B cell (primary cell): ENCODE measurements at regions not wholly inside any gene's neighbourhood (a gene's known extent, or its start where the extent isn't known, plus 50 kb on each side); places are given as distances from the start of the nearest gene placed in this dataset.

ENCODE experiments used
- ATAC-seq: fragments of 200-7000 bp; cut with Tn5 transposase; one replicate; pipeline ENCODE4 v1.10.0; 2021; ENCODE audit warnings: low read depth, mild to moderate bottlenecking, moderate number of reproducible peaks, moderate library complexity
- CTCF ChIA-PET: fragments of 350-600 bp; sonication (Branson Sonifier 250); formaldehyde crosslinking; loops from one replicate; lab custom pipeline; 2021; ENCODE audit warnings: antibody characterized with exemption, inconsistent platforms; lab: Charles Lee
- POLR2A ChIA-PET: fragments of 350-600 bp; sonication (Branson Sonifier 250); formaldehyde crosslinking; loops from one replicate; lab custom pipeline; 2021; ENCODE audit warnings: antibody characterized with exemption; lab: Charles Lee
- DNase-seq: peaks from one replicate; pipeline ENCODE4 v3.0.0; 2013
- H2AFZ ChIP-seq: 2 replicates; pipeline ENCODE4 v1.6.1; 2012; ENCODE audit warnings: mild to moderate bottlenecking, low read depth, low read length; ENCODE audit not compliant: insufficient read depth, poor library complexity, severe bottlenecking
- H3K27ac ChIP-seq, 2 donors: 1 replicate in 1 of 2; 2 replicates in 1 of 2; pipeline ENCODE4 v1.5.1; 2012 to 2013; ENCODE audit warnings: low read length in 2 of 2, mild to moderate bottlenecking in 2 of 2, moderate library complexity in 1 of 2
- H3K27me3 ChIP-seq, 4 experiments: fragments of 200-600 bp in 1 of 4; sonication (generic) in 1 of 4; replicated peaks in 1 of 4; 1 replicate in 2 of 4; 2 replicates in 2 of 4; pipeline versions ENCODE4 v1.6.1 to v1.7.0; 2013 to 2016; ENCODE audit warnings: low read length in 3 of 4, mild to moderate bottlenecking in 2 of 4, mixed read lengths in 1 of 4, moderate library complexity in 1 of 4; ENCODE audit not compliant: insufficient read depth in 4 of 4, control insufficient read depth in 3 of 4; ENCODE audit errors: control extremely low read depth in 1 of 4
- H3K36me3 ChIP-seq, 2 experiments: replicated peaks in 1 of 2; 1 replicate in 1 of 2; 2 replicates in 1 of 2; pipeline versions ENCODE4 v1.6.1 to v1.7.1; 2013; ENCODE audit warnings: low read length in 1 of 2; ENCODE audit not compliant: insufficient read depth in 2 of 2, control insufficient read depth in 1 of 2; ENCODE audit errors: control extremely low read depth in 1 of 2, extremely low read depth in 1 of 2
- H3K4me1 ChIP-seq, 2 donors: fragments of 200-600 bp in 1 of 2; sonication (generic) in 1 of 2; 1 replicate in 1 of 2; 2 replicates in 1 of 2; pipeline versions ENCODE4 v1.5.1 to v1.6.1; 2013 to 2017; ENCODE audit warnings: low read length in 2 of 2; ENCODE audit not compliant: control insufficient read depth in 2 of 2, insufficient read depth in 2 of 2
- H3K4me2 ChIP-seq: replicated peaks from 2 replicates; pipeline ENCODE3; 2012; ENCODE audit warnings: mild to moderate bottlenecking, low read depth, low read length; ENCODE audit not compliant: poor library complexity, severe bottlenecking
- H3K4me3 ChIP-seq, 5 experiments: fragments of 200-600 bp in 1 of 5; sonication (generic) in 1 of 5; 1 replicate in 3 of 5; 2 replicates in 2 of 5; pipeline versions ENCODE4 v1.5.1 to v1.7.0; 2011 to 2016; ENCODE audit warnings: low read length in 4 of 5, mild to moderate bottlenecking in 4 of 5, low read depth in 2 of 5, control low read depth in 1 of 5, moderate library complexity in 1 of 5; ENCODE audit not compliant: insufficient read depth in 1 of 5; ENCODE audit errors: control extremely low read depth in 1 of 5, extremely low read depth in 1 of 5
- H3K79me2 ChIP-seq: fragments of 200-600 bp; sonication (generic); one replicate; pipeline ENCODE4 v1.6.0; 2016; ENCODE audit warnings: low read length; ENCODE audit not compliant: control insufficient read depth, insufficient read depth
- H3K9ac ChIP-seq: fragments of 200-600 bp; sonication (generic); 2 replicates; pipeline ENCODE4 v1.6.1; 2017; ENCODE audit warnings: mild to moderate bottlenecking, low read length, moderate library complexity
- H3K9me3 ChIP-seq, 3 donors: one replicate each; pipeline versions ENCODE4 v1.6.1 to v1.7.1; 2013; ENCODE audit warnings: low read length in 2 of 3; ENCODE audit not compliant: control insufficient read depth in 2 of 3, insufficient read depth in 1 of 3; ENCODE audit errors: control extremely low read depth in 1 of 3
- H4K20me1 ChIP-seq: 2 replicates; pipeline ENCODE4 v1.6.0; 2012; ENCODE audit warnings: mild to moderate bottlenecking, low read length; ENCODE audit not compliant: insufficient read depth, control insufficient read depth, poor library complexity, severe bottlenecking
- H3K27ac Mint-ChIP-seq: one replicate; pipeline ENCODE4 v1.8.0; 2021; ENCODE audit warnings: mixed read lengths
- H3K27me3 Mint-ChIP-seq: one replicate; pipeline ENCODE4 v1.8.0; 2021; ENCODE audit warnings: mixed read lengths
- H3K4me1 Mint-ChIP-seq: one replicate; pipeline ENCODE4 v1.8.0; 2021; ENCODE audit warnings: mixed read lengths
- H3K4me3 Mint-ChIP-seq: one replicate; pipeline ENCODE4 v1.8.0; 2021; ENCODE audit warnings: mixed read lengths
- H3K9me3 Mint-ChIP-seq: one replicate; pipeline ENCODE4 v1.8.0; 2022; ENCODE audit warnings: mixed read lengths; ENCODE audit not compliant: insufficient read depth
- EZH2 ChIP-seq: IDR thresholded peaks from 2 replicates; pipeline ENCODE4 v1.6.1; 2012; ENCODE audit warnings: borderline replicate concordance, low read depth, mild to moderate bottlenecking, moderate library complexity, low read length; ENCODE audit not compliant: insufficient read depth, poor library complexity, severe bottlenecking
- WGBS: methylation state at CpG from one replicate; pipeline ENCODE4 v1.1.5; 2013; ENCODE audit warnings: missing lambda C conversion rate; ENCODE audit not compliant: insufficient coverage; 5-methylcytosine and 5-hydroxymethylcytosine counted together
- intact Hi-C: fragments of 100-400 bp; cut with micrococcal nuclease; formaldehyde crosslinking; loops from one replicate; pipeline ENCODE4 v1.10.0; 2022
- TF ChIP-seq, protein P1 (sequence below): fragments of 200-600 bp; IDR thresholded peaks from one replicate; pipeline ENCODE4 v1.8.0; 2022; ENCODE audit warnings: antibody characterized with exemption, mild to moderate bottlenecking

DNA sequence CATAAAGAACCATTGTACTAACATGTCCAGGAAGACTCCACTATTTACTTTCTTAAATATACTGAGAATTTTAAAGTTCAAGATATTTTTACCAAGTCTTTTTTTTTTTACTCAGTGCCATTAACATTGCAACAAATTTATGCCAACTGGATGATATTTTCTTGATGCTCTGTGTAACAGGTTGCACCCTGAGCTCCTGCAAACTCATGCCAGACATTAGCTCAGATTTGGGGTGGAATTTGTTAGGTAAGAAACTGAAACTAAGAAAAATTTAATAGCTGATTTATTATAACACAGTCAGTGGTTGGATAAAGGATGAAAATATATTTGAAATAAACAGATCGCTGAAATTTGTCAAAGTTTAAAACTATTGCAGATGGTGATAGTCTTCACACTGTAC is 228.6 kb upstream of the SPHKAP start:
- DNase-seq (no peak), ATAC-seq (no peak)
- Mint-ChIP-seq H3K27me3 (no peaks in the 10 kb centered on the region), H3K27ac (no peak overlapping the region), H3K9me3 (no peaks in the 10 kb centered on the region), H3K4me3 (no peak overlapping the region), H3K4me1 (no peaks in the 10 kb centered on the region)
- Histone ChIP-seq H3K36me3 (no peaks in the 10 kb centered on the region), H3K9me3 (no peaks in the 10 kb centered on the region), H3K9ac (no peak overlapping the region), H4K20me1 (no peaks in the 10 kb centered on the region), H3K79me2 (no peaks in the 10 kb centered on the region), H3K27me3 (no peaks in the 10 kb centered on the region), H3K27ac (no peak overlapping the region), H3K4me1 (no peaks in the 10 kb centered on the region), H3K4me3 (no peak overlapping the region), H2AFZ (no peak overlapping the region), H3K4me2 (no peak overlapping the region)
- no peak for TF ChIP-seq EZH2
- TF ChIP-seq, protein P1, sequence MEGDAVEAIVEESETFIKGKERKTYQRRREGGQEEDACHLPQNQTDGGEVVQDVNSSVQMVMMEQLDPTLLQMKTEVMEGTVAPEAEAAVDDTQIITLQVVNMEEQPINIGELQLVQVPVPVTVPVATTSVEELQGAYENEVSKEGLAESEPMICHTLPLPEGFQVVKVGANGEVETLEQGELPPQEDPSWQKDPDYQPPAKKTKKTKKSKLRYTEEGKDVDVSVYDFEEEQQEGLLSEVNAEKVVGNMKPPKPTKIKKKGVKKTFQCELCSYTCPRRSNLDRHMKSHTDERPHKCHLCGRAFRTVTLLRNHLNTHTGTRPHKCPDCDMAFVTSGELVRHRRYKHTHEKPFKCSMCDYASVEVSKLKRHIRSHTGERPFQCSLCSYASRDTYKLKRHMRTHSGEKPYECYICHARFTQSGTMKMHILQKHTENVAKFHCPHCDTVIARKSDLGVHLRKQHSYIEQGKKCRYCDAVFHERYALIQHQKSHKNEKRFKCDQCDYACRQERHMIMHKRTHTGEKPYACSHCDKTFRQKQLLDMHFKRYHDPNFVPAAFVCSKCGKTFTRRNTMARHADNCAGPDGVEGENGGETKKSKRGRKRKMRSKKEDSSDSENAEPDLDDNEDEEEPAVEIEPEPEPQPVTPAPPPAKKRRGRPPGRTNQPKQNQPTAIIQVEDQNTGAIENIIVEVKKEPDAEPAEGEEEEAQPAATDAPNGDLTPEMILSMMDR = no peak
- intact Hi-C loops = no loop called here
- WGBS = no CpG with 5 or more reads among the region's 1 CpG
- CTCF ChIA-PET = no interaction called here
- POLR2A ChIA-PET = no interaction called here

DNA sequence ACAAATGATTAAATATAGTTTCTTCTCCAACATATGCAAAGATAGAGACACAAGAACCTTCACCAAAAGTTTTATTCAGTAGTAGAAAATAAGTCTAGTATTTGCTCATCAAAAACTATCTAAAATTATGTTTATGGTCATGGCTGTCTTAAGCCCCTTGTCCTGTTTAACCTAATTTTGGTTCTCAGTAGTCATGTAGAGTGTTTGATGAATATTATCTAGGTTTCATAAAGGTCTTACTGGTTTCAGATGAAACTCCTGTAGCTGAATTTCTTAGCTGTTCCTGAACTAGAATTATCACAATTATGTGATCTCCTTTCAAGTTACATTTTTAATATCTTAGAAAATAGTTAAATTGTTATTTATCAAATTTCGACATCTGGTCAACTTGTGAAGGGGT is 228.0 kb upstream of the SPHKAP start:
- no peaks in the 10 kb centered on the region for H3K27me3 Mint-ChIP-seq
- DNase-seq (no peak), ATAC-seq (no peak)
- Histone ChIP-seq H3K4me2 (no peak overlapping the region), H3K9ac (no peak overlapping the region), H3K4me1 (no peaks in the 10 kb centered on the region), H3K27me3 (no peaks in the 10 kb centered on the region), H3K27ac (no peak overlapping the region), H3K4me3 (no peak overlapping the region), H4K20me1 (no peaks in the 10 kb centered on the region), H3K9me3 (no peaks in the 10 kb centered on the region), H2AFZ (no peak overlapping the region), H3K79me2 (no peaks in the 10 kb centered on the region), H3K36me3 (no peaks in the 10 kb centered on the region)
- TF ChIP-seq, protein P1 = no peak
- TF ChIP-seq EZH2 = no peak
- H3K4me1 Mint-ChIP-seq = no peaks in the 10 kb centered on the region
- no peaks in the 10 kb centered on the region for H3K9me3 Mint-ChIP-seq
- POLR2A ChIA-PET = no interaction called here
- CTCF ChIA-PET = no interaction called here
- intact Hi-C loops = no loop called here
- WGBS = no CpG with 5 or more reads among the region's 1 CpG
- no peak overlapping the region for H3K27ac Mint-ChIP-seq
- no peak overlapping the region for H3K4me3 Mint-ChIP-seq
